HG03135 (cell line): ENCODE measurements at regions not wholly inside any gene's neighbourhood (a gene's known extent, or its start where the extent isn't known, plus 50 kb on each side); places are given as distances from the start of the nearest gene placed in this dataset.

ENCODE experiments used
- ATAC-seq: cut with Tn5 transposase; IDR thresholded peaks from one replicate; pipeline ENCODE4 v1.9.1; 2021; ENCODE audit warnings: mild to moderate bottlenecking, moderate library complexity; ENCODE audit not compliant: unreplicated experiment

DNA sequence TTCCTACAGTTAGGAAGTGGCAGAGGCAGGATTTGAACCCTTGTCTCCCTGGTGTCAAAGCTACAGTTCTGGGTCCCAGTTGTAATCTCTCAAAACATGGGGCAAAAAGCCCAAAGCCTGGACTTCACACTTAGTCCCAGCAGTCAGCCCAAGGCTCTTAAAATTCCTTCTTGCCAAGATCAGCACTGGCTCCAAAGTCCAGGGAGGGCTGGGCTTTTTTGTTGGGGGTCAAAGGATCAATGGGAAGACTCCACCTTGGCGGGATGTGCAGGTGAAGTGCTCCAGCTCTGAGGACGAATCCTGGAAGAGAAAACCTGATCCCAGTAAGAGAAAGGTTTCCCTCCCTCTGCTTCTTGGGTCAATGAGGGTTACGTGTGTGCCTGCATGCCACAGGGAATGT is 195.5 kb downstream of the HAPSTR1 start:
- ATAC-seq: no peak

DNA sequence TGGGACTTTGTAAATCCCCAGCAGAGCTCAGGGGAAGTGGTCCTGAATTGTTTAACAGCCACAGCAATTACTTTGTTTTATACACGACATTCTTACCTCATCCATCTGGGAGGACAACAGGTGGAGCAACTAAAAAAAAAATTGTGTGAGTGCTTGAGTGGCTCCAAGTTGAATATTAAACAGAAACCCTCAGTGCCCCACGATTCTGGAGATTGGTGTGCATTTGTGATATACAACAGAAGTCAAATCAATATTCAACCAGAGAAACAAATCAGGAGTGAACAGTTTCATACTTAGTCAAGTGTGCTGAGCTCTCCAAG is 204.8 kb downstream of the HAPSTR1 start:
- ATAC-seq: no peak

DNA sequence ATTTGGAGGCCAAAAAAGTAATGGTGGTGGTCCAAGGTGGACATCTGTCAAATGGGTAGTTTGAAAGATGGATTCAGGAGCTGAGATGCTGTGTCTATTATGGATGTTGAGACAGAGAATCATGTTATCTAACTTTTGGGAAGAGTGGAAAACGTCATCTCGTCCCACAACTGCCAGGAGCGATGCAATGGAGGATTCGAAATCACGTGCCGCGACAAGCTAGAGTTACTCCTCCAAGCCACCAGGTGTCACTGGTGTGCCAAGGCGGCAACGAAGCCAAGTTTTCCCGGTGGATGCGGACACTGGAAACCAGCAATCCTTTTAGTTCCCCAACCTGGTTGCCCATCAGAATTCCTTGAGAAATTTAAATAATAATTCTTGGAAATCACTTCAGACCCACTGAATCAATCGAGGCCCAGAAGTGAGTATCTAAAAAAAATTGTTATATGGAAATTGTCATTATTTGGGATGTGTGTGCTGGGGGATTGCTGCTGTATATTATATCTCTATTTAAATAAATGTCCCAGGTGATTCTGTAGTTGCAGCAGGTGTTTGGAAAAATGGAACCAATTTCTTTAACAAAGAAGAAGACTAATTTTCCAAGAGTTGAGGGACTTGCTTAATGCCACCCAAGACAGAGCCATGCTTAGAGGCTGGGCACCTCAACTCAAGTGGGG is 206.1 kb downstream of the HAPSTR1 start:
- ATAC-seq: no peak

DNA sequence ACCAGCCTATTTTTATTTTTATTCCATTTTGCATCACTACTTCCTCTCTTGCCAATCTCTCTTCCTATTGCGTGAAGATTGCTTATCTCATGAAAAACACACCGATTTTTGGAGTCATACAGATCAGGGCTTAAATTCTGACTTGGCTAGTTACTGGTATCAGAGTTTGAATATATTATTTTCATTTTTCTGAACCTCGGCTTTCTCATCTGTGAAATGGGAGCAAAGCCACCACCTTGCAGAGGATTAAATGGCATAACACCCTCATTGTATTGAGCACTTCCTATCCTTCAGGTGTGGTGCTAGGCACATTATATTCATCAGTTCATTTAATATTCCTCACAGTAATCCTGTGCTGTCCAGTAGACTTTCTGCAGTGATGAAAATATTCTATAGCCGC is 208.8 kb downstream of the HAPSTR1 start:
- no peak for ATAC-seq

DNA sequence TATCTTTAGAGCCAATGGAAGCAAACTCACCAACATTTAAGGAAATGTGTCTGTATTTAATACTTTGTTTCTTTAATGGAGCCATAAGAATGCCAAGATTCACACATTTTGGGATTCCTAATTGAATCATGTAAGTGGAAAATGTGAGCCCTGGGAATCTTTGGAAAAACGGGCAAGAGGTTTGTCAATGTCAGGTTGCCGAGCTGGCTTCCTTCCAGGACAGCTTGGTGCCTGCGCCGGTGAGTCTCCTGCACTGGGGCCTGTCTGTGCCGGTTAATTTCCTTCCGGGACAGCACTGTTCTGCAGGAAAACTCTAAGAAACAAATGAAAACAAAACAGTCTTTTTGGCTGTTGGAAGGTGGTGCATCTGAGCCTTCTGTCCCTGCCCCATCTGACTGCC is 210.6 kb downstream of the HAPSTR1 start:
- ATAC-seq: no peak

DNA sequence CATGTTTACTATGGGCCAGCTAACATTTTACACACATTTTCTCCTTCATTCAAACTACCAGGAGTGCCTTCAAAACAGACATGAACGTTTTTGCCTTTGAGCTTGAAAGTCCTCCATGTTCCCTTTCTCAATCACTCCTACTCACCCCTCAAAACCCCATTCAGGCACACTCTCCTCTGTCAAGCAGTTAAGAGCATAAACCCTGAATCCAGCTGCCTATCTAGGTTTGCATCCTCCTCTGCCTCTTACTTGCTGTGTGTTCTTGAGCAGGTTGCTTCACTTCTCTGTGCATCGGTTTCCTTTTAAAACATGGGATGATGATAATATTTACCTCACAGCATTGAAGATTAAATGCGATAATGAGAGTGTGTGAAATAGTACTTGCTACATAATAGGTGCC is 215.3 kb downstream of the HAPSTR1 start:
- ATAC-seq: no peak

DNA sequence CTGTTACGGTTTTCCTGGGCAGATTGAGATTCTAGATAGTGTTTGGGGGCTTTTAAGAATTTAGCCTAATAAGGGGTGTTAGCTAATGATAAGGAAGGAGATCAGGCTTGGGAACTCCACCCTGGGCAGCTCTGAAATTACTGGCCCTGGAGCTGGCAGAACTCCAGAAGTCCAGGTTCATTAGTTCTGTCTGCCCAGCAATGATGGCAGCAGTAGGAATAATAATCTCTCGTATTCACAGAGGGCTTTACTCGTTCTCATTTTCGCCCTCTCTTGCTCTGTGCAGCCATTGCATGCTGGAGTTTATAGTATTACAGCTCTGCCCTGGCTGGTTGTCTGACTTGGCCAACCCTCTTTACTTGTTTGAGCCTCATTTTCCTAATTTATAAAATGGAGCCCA is 216.0 kb downstream of the HAPSTR1 start:
- no peak for ATAC-seq

DNA sequence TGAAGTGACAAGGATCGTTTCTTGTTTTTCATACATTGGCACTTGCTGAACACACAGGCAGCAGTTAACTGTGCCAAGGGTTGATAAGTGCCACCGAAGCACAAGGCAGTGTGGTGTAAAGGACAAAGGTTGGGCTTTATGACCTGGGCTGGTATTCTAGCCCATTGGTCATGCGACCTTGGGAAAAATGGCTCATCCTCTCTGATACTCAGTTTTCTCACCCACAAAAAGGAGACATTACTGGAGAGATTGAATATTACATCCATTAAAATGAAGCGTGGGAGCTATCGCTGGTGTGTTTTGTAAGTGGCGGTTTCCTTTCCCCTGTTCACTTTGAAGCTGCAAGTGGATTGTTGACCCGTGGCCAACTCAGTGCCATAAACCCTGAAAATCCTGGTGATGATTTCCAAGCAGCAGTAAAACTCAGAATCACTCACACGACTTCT is 216.9 kb downstream of the HAPSTR1 start:
- ATAC-seq: no peak

DNA sequence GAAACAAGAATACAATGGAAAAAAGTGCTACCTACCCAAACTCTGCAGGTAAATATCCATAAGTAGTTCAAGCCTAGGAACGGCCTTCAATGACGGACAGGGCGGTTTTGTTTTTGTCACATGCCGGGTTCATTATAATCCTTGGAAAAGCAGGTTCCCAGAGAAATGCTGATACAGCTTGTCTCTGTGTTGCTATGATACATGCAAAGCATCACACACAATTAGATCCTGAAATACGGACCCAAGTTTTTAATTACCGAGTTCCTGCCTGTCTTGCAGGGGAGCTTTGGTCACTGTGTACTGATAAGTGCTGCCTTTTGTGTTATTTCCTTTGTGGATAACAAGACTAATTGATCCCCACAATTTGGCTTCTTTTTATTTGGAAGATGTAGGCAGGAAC is 217.4 kb downstream of the HAPSTR1 start:
- no peak for ATAC-seq

DNA sequence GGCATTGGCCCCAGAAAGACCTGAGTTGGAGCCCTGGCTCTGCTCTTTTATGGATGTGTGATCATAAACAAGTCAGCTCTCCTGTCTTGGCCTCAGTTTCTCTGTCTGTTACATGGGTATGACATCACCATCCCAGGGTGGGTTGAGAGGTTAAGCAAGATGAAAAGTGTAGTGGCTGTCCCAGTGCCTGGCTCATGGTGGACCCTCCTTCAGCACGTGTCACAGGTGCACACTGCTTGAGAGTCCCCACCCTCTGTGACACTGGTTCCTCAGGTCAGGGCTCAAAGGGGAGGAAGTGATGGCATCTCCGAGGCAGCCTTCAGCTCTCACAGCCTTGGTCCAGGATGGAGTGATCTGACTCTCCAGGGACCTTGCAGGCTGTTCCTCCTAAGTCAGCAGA is 218.4 kb downstream of the HAPSTR1 start:
- no peak for ATAC-seq

DNA sequence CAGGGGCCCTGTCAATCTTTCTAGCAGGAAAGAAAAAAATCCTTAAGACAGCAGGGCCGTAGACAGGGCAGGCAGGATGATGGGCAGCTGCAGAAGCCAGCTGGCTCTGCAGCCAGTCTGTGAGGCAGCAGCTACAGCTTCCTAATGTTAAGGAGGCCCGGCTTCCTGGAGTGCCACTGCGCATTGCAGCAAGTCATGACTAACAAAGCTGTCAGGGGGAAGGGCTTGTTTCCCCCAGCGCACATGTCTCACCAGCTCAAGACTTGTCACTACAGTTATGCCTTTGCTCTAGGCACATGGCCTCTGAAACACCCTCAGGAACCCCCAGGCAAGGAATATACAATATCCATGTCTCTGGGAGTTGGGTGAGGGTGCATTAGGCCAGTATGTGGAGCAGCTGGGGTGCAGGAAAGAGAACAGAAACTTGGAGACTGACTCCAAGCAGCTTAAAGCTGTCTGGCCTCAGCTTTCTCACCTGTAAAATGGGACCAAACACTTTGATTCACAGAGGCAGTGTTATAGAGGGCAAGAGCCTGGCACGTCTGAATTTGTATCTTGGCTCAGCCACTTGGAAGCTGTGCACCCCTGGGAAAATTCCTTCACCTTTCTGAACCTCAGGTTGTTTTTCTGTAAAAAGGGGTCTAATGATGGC is 220.0 kb downstream of the HAPSTR1 start:
- ATAC-seq: no peak

DNA sequence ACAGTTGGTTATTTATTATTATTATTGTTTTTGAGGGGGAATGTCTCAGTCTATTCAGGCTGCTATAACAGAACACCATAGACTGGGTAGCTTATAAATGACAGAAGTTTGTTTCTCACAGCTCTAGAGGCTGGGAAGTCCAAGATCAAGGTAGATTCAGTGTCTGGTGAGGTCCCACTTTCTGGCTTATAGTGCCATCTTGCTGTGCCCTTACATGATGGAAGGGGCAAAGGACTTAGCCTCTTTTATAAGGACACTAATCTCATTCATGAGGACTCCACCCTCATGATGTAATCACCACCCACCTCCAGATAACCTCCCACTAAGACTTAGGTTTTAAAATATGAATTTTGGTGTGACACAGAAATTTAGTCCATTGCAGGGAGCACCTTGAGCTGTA is 224.6 kb downstream of the HAPSTR1 start:
- no peak for ATAC-seq

DNA sequence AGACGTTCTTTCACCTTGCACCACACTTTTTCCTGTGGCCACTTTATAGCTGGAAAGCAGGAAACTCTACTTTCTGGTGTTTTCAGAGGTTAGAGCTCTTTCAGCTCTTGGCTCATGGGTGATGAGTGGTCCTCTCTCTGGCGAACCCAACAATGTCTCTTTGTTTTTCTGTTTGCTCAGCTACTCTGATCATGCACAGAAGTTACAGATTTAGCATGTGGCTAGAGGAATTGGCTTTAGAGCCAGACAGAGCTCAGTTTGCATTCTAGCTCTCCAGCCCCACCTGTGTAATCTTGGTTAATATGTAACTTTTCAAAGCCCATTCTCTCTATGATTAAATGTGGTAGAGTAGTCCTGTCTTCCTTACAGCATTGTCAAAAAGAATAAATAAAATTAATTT is 225.2 kb downstream of the HAPSTR1 start:
- no peak for ATAC-seq

DNA sequence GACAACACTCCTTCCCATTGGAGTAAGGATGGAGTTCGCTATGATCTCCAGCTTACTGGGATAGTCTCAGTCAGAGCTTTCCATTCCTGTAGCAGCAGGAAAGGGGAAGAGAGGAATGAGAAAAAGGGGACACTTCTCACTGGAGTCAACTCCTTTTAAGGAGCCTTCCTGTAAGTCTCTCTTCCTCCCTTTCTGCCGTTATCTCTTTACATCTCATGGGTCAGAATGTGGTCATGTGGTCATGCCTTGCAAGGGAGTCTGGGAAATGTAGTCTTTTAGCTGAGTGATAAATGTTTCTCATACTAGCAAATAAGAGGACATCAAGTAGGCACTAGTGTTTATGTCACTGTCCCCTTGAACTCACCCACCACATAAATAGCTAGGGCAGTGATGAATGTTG is 227.3 kb downstream of the HAPSTR1 start:
- no peak for ATAC-seq

DNA sequence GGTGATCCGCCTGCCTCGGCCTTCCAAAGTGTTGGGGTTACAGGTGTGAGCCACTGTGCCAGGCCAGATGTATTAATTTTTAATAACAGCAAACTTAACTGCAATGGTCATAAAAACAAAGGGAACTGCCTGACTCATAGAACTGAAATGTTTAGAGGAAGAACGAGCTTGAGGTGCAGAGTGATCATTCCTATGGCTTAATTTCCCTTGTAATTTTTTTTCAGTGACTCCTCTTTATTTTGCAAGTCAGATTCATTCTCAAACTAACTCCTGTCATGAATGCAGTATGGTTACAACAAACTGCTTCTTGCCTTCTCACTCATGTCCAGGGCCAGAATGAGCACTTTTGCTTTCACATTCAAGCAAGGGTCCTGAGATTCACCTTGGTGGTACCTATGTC is 231.3 kb downstream of the HAPSTR1 start:
- ATAC-seq: no peak

DNA sequence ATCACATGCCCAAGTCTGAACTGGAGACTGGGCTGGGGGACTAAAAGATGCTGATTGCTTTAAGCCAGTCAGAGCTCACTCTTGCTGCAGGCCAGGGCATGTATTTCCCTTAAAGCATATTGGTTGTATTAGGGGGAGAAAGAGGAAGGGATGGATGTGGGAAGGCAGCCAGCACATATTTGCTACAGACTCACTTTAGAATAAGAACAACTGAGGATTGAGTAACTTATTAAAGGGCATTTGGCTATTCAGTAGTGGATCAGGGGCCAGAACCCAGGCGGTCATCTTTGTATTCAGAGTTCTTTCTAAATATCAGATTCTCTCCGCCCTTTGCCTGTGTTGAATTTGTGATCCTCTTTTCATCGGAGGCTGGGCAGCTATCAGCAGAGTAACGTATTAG is 231.7 kb downstream of the HAPSTR1 start:
- no peak for ATAC-seq

DNA sequence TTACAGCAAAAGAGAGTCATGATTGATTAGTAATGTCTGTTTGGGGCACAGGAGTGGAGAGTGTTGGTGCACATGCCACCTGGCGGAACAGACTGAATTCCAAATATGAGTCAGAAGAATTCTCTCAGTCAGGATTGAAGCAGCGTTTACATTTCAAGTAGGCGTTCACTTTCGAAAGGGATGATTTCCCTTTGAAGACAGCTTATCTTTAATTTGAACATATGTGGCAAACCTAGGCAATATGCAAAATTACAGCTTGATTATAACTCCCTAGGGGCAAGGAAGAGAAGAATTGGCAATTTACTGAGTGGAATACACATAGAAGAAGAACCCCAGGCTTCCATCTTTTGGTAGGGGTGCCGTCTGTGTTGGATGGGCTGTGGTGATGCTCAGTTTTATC is 235.8 kb downstream of the HAPSTR1 start:
- ATAC-seq: no peak

DNA sequence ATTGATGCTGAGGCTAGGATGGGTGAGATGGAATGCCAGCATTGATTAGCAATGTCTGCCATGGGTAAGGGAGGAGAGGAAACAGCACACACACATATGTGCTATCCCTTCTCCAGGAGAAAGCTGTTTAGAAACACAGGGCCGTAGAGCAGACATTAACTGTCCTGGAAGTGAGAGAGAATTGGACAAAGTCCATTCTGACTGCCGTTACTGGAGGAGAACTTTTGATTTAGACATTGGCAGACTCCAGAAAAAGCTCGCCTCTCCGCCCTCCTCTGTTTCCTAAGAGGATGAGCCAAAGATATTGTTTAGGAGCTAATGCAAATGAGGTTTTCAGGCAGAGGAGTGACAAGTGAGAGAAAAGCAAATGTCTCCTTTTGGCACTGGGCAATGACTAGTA is 237.0 kb downstream of the HAPSTR1 start:
- no peak for ATAC-seq

DNA sequence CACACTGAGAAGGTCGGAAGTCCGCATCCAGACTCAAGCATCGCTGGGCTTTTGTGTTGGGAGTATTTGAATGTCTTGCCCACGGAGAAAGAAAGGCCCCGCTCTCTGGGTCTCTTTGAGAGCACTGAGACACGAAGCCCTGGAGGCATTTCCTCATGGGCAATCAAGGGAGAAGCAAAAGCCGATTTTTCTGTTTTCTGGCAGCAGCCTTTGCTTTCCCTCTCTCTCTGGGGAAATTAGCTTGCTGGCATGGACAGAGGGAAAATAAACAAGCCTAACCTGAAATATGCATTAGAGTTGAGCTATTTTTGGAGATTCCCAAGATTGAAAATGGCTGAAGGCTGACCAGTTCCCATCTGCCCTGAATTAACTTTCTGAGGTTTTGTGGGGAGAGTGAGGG is 238.7 kb downstream of the HAPSTR1 start:
- ATAC-seq: no peak

DNA sequence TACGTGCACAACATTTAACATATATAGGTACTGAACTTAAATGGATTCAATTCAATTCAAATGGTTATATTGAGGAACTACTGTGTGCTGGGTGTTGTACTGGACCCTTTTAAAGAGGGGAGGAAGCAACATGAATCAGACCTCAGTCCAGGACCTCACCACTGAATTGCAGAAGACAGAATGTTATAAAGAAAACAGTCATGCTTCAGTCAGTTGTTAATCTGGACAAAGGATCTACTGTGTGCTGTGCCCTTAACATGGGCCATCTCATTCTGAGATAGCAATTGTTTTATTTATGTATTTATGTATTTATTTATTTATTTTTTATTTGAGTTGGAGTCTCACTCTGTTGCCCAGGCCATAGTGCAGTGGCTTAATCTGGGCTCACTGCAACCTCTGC is 240.1 kb downstream of the HAPSTR1 start:
- no peak for ATAC-seq

DNA sequence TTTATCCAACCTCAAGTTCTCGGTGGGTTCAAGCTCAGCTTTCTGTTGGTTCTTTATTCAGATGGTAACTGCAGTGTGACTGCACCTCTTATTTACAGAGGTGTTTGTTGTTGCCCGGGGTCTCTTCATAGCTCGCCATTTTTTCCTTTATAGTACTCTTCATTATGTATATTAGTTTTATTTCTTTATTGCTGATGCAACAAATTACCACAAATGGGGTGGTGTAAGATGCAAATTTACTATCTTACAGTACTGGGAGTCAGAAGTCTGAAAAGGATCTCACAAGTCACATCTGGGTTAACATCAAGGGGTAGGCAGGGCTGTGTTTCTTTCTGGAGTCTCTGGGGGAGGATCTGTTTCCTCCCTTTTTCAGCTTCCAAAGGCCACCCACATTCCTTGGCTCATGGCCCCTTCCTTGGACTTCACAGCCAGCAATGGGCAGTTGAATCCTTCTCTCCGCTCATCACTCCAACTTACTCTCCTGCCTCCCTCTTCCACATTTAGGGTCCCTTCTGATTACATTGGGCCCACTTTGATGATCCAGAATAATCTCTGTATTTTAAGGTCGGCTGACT is 241.2 kb downstream of the HAPSTR1 start:
- ATAC-seq: no peak

DNA sequence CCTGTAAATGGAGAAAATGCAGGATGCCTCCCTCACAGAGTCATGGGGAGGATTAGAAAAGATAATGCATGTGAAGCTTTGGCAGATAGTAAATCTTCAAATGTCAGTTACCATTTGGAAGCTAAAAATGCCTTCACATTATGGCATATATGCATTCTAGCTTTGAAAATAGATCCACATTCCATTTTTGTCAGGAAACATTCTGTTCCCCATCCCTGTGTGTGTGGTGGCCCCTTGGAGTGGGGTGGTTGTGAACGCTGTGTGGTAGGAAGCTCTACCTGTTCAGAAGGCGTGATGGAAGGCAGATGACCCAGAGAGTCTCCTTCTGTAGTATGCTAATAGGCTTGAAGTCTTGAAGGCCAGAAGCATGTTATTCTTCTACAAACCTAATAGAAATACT is 242.0 kb downstream of the HAPSTR1 start:
- no peak for ATAC-seq

DNA sequence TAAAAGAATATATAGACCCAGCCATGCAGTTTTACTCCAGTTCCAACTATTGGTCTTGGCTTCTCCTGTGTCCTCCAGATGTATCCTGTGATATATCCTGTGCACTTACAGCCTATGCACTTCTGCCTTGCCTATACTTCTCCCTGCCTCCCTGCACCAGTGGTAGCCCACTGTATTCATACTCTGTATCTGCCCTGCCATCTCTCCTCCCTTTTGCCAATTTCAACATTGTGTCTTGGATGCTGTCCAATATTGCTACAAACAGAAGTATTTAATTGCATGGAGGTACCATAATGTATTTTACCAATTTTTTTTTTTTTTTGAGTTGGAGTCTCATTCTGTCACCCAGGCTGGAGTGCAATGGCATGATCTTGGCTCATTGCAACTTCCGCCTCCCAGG is 242.7 kb downstream of the HAPSTR1 start:
- no peak for ATAC-seq
